Fibroblast of villous mesenchyme (primary cell): ENCODE measurements at regions not wholly inside any gene's neighbourhood (a gene's known extent, or its start where the extent isn't known, plus 50 kb on each side); places are given as distances from the start of the nearest gene placed in this dataset.
"Not testable (repeated sequence)": the region's sequence is repeated elsewhere in the genome, so short reads cannot be mapped to it uniquely, and the experiment has no call there.

Experiments
- DNase-seq: peaks from one replicate; pipeline ENCODE4 v3.0.0-alpha.2; 2010; ENCODE audit warnings: low read depth
- H3K4me3 ChIP-seq: 2 replicates; pipeline ENCODE4 v1.5.1; 2011; ENCODE audit warnings: low read depth, mild to moderate bottlenecking, low read length
- CTCF ChIP-seq: IDR thresholded peaks from 2 replicates; pipeline ENCODE4 v1.5.1; 2012; ENCODE audit warnings: low read depth, mild to moderate bottlenecking, low read length; ENCODE audit not compliant: insufficient read depth

- TF ChIP-seq CTCF = no peak
- no peak for DNase-seq
- H3K4me3 ChIP-seq = no peak overlapping the region
Measured at GRCh38 chr2:184322615-184323014, 275.7 kb upstream of the ZNF804A start.

- DNase-seq = no peak
- H3K4me3 ChIP-seq = no peak overlapping the region
- TF ChIP-seq CTCF = no peak
Measured at GRCh38 chr2:184326066-184326465, 272.3 kb upstream of the ZNF804A start.

GRCh38 chr2:184327805-184328204 lies 270.5 kb upstream of the ZNF804A start:
- not testable (repeated sequence) for H3K4me3 ChIP-seq, DNase-seq

- H3K4me3 ChIP-seq, DNase-seq: not testable (repeated sequence)
Measured at GRCh38 chr2:184330561-184330960, 267.8 kb upstream of the ZNF804A start.

GRCh38 chr2:184336688-184337087 lies 261.6 kb upstream of the ZNF804A start:
- TF ChIP-seq CTCF = no peak
- peak; percentile 24 for DNase-seq
- no peak overlapping the region for H3K4me3 ChIP-seq

- no peak for TF ChIP-seq CTCF
- no peak overlapping the region for H3K4me3 ChIP-seq
- DNase-seq = no peak
Measured at GRCh38 chr2:184338771-184339170, 259.6 kb upstream of the ZNF804A start.

DNA sequence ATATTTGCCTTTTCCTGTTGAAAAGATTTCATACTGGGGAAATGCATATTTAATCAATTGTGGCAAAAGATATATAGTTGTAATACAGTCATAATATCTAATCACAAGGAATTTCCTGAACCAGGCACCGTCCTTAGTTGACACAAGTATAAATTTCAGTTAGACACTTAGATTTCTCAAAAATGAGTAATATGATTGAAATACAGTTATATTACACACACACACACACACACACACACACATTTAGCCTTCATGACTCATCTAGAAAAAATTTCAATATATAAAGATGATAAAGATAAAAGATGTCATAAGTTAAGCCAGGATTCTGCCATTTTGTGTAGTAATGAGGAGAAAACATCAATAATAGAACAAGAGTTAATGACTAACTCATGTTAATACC lies 258.4 kb upstream of the ZNF804A start:
- DNase-seq = no peak
- no peak for TF ChIP-seq CTCF
- H3K4me3 ChIP-seq = no peak overlapping the region

DNA sequence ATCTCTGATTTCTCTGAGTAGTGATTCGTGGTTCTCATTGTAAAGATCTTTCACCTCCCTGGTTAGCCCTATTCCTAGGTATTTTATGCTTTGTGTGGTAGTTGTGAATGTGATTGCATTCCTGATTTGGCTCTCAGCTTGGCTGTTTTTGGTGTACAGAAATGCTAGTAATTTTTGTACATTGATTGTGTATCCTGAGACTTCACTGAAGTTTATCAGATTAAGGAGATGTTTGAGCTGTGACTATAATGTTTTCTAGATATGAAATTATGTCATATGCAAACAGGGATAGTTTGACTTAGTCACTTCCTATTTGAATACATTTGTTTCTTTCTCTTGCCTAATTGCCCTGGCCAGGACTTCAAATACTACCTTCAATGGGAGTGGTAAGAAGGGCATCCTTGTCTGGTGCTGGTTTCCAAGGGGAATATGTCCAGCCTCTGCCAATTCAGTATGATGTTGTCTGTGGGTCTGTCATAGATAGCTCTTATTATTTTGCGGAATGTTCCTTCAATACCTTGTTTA lies 251.9 kb upstream of the ZNF804A start:
- TF ChIP-seq CTCF = no peak
- no peak for DNase-seq
- H3K4me3 ChIP-seq = no peak overlapping the region
